Fibroblast of peridontal ligament (primary cell): ENCODE measurements at regions not wholly inside any gene's neighbourhood (a gene's known extent, or its start where the extent isn't known, plus 50 kb on each side); places are given as distances from the start of the nearest gene placed in this dataset.
"Not testable (repeated sequence)": the region's sequence is repeated elsewhere in the genome, so short reads cannot be mapped to it uniquely, and the experiment has no call there.

Experiments used
- DNase-seq: peaks from one replicate; pipeline ENCODE4 v3.0.0-alpha.2; 2010; ENCODE audit errors: extremely low read depth

DNA sequence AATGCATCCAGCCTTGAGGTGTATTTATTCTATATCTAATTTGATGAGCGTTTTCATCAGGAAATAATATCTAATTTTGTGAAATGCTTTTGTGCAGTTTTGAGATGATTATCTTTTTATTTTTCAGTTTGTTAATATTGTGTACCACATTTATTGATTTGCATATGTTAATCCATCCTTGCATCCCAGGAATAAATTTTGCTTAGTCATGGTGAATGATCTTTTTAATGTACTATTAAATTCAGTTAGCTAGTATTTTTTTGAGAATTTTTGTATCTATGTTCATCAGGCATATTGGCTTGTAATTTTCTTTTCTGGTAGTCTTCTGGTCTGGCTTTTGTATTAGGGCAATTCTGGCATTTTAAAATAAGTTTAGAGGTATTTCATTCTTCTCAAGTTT is 697.5 kb upstream of the ADGRL4 start:
- no peak for DNase-seq

DNA sequence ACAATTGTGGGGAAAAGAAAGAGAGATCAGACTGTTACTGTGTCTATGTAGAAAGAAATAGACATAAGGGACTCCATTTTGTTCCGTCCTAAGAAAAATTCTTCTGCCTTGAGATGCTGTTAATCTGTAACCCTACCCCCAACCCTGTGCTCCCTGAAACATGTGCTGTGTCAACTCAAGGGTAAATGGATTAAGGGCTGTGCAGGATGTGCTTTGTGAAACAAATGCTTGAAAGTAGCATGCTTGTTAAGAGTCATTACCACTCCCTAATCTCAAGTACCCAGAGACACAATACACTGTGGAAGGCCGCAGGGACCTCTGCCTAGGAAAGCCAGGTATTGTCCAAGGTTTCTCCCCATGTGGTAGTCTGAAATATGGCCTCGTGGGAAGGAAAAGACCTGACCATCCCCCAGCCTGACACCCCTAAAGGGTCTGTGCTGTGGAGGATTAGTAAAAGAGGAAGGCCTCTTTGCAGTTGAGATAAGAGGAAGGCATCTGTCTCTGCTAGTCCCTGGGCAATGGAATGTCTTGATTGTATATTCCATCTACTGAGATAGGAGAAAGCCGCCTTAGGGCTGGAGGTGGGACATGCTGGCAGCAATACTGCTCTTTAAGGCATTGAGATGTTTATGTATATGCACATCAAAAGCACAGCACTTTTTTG is 695.9 kb upstream of the ADGRL4 start:
- DNase-seq: not testable (repeated sequence)

DNA sequence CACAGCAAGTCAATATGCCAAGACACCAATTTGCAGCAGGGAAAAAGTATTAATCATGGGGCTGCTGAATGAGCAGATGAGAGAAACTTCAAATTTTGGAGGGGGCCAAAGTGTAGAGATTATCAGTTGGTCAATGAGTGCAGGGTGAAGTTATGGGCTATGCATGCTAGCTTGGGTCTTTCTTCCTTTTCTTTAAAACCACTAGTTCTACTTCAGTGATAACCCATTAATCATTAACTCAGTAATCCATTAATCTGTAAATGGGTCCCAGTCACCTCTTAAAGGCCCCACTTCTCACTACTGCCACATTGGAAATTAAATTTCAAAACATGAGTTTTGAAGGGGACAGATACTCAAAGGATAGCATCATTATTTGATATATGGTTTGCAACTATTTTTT is 688.6 kb upstream of the ADGRL4 start:
- DNase-seq: no peak

DNA sequence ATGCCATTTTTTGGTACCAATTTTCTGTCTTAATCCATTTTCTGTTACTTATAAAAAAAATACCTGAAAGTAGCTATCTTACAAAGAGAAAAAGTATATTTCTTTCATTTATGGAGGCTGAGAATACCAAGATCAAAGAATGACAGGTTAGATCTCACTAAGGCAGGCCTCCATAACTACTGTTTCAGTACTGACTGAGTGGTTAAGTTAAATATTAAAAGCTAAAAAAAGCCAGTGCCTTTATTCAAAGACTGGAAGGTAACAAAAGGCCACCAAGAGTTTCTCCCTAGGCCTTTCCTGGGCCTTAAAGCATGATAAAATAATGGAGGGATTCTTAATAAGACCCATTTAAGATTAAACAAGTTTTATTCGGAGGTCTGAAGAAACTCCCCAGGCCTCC is 687.7 kb upstream of the ADGRL4 start:
- no peak for DNase-seq

DNA sequence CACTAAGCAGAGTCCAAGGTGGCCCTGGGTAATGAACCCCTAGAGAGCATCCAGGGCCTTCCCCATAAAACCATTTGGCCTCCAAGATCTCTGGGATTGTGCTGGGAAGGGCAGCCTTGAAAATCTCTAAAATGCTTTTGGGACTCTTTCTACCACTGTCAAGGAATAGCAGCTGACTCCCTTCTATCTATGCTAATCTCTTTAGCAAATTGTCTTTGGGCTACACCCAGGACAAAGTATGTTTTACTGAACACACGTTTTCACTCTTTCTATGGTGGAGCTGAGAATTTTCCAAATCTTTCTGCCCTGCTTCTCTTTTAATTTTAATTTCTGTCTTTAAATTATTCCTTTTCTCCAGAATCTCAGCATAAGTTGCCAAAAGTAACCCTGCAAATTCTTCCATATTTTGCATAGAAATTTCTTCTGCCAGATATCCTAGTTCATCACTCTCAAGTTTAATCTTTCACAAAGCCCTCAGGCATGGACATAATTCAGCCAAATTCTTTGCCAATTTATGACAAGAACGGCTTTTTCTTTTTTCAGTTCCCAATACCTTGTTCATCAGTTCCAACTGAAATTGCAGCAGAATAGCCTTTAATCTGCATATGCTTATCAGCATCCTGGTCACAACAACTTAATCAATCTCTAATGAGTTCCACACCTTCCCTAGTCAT is 687.0 kb upstream of the ADGRL4 start:
- DNase-seq: no peak

- DNase-seq: no peak
These were observed 686.0 kb upstream of the ADGRL4 start for GRCh38 chr1:79692519-79692918.

- DNase-seq: no peak
These were observed 682.4 kb upstream of the ADGRL4 start for GRCh38 chr1:79688932-79689331.

DNA sequence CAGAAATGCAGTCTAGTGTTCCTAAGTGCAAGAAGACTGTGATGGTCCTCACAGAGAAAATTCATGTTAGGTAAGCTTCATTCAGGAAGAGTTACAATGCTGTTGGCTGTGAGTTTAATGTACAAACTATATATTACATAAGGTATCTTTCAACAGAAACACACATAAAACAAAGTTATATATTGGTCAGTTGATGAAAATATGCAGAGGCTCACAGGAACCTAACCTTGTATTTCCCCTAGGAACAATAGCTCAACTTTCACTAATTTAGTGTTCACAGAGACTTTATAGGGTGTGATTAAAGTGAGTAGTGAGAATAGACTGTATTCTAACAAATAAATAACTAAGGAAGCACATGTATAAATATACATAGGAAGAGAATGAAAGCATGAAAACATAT is 676.9 kb upstream of the ADGRL4 start:
- DNase-seq: no peak

GRCh38 chr1:79682478-79682877 is 675.9 kb upstream of the ADGRL4 start:
- DNase-seq: no peak

GRCh38 chr1:79681382-79681781 is 674.9 kb upstream of the ADGRL4 start:
- DNase-seq: peak; percentile 8

DNA sequence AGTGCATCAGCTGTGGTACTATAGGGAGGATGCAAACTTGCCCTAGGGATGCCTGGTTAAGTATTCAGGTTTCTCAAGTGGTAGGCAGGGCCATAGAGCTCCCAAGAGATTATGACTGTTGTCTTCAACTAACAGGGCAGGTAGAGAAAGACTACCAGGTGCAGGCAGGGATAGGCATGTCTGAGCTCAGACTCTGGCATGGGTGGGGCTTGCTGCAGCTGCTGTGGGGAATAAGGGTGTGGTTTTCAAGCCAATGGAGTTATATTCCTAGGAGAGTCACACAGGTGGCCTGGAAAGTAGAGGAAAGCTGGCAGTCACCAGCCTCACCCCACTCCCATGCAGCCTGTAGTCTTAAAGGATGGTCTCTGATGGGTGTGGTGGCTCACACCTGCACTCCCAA is 673.4 kb upstream of the ADGRL4 start:
- no peak for DNase-seq

- DNase-seq: no peak
These were observed 661.5 kb upstream of the ADGRL4 start for GRCh38 chr1:79667848-79668696.

DNA sequence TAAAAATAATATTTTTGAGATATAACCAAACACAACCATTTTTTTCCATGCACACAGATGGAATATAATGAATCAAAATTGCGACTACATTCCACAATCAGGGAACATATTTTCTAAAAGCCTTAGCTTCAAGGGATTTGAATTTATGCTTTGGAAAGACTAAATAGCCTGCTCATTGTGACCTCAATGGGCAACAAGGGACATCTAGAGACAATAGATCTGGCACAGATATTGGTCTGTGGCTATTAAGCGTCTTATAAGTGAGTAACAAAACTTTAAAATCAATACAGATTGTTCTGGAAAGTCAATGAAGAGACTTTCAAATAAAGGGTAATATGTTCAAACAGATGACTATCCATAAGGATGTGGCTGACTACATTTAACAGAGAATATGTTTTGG is 660.6 kb upstream of the ADGRL4 start:
- no peak for DNase-seq

- peak; percentile 4 for DNase-seq
These were observed 657.4 kb upstream of the ADGRL4 start for GRCh38 chr1:79663916-79664315.

- no peak for DNase-seq
These were observed 656.1 kb upstream of the ADGRL4 start for GRCh38 chr1:79662596-79662995.

GRCh38 chr1:79660129-79660528 is 653.6 kb upstream of the ADGRL4 start:
- DNase-seq: no peak

- peak; percentile 87 for DNase-seq
These were observed 651.6 kb upstream of the ADGRL4 start for GRCh38 chr1:79657951-79658658.

- no peak for DNase-seq
These were observed 649.3 kb upstream of the ADGRL4 start for GRCh38 chr1:79655876-79656275.

GRCh38 chr1:79652426-79652825 is 645.9 kb upstream of the ADGRL4 start:
- DNase-seq: no peak

DNA sequence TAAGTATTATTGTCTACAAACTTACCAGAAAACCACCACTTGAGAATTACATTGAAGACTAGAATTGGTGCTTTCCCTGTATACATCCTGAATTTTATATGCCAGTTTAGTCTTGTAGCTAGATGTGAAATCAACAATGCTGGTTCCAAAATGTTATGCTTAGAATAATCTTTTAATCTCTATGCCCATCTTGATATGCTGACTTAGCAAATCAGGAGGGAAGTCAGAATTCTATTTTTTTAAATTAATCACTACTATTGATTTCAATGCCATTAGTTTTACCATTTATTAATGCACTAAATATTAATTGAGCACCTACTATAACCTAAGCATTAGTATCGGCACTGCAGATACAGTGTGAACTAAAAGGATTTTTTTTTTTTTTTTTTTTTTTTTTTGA is 641.6 kb upstream of the ADGRL4 start:
- no peak for DNase-seq

- no peak for DNase-seq
These were observed 640.4 kb upstream of the ADGRL4 start for GRCh38 chr1:79646880-79647279.

GRCh38 chr1:79638382-79638781 is 631.9 kb upstream of the ADGRL4 start:
- DNase-seq: no peak
